PC-3 (cell line): ENCODE measurements at regions not wholly inside any gene's neighbourhood (a gene's known extent, or its start where the extent isn't known, plus 50 kb on each side); places are given as distances from the start of the nearest gene placed in this dataset.
A peak's percentile ranks its signal among the peaks of the same experiment; 100 is the strongest.

ENCODE experiments used
- ATAC-seq: fragments of 200-7000 bp; cut with Tn5 transposase; 2 replicates; pipeline ENCODE4 v1.9.1; 2020; ENCODE audit warnings: mild to moderate bottlenecking, moderate library complexity
- BruUV-seq: library from RNA; stranded (reverse); fragments of 400-500 nt; replicated peaks from 2 replicates; lab custom pipeline; 2021; lab: Mats Ljungman, UMichigan
- CTCF ChIA-PET: fragments of 300-600 bp; sonication (Branson Sonifier 250); formaldehyde crosslinking; loops from one replicate; lab custom pipeline; 2022; ENCODE audit warnings: antibody characterized with exemption; lab: Charles Lee
- POLR2A ChIA-PET: fragments of 300-600 bp; sonication (Branson Sonifier 250); formaldehyde crosslinking; loops from one replicate; lab custom pipeline; 2022; ENCODE audit warnings: antibody characterized with exemption; ENCODE audit not compliant: unreplicated experiment; lab: Charles Lee
- DNase-seq: peaks from one replicate; pipeline ENCODE4 v3.0.0-alpha.2; 2015
- H2AFZ ChIP-seq: fragments of 300-600 bp; sonication (generic); 2 replicates; pipeline ENCODE4 v1.6.0; 2016; ENCODE audit warnings: antibody characterized with exemption, low read length
- H3F3A ChIP-seq: fragments of 300-600 bp; sonication (generic); one replicate; pipeline ENCODE4 v1.6.0; 2017; ENCODE audit warnings: antibody characterized with exemption, low read length, control low read depth, mild to moderate bottlenecking; ENCODE audit not compliant: unreplicated experiment
- H3K27ac ChIP-seq: fragments of 300-600 bp; sonication (generic); 2 replicates; pipeline ENCODE4 v1.5.1; 2016; ENCODE audit warnings: mild to moderate bottlenecking, low read length
- H3K27me3 ChIP-seq: fragments of 300-600 bp; sonication (generic); 2 replicates; pipeline ENCODE4 v1.6.1; 2016; ENCODE audit warnings: low read length, mixed read lengths
- H3K36me3 ChIP-seq: fragments of 300-600 bp; sonication (generic); 2 replicates; pipeline ENCODE4 v1.6.1; 2016; ENCODE audit warnings: low read depth, mixed run types, low read length, mixed read lengths
- H3K4me1 ChIP-seq: fragments of 300-600 bp; sonication (generic); 2 replicates; pipeline ENCODE4 v1.5.1; 2016; ENCODE audit warnings: low read length; ENCODE audit not compliant: insufficient read depth
- H3K4me2 ChIP-seq: fragments of 300-600 bp; sonication (generic); 2 replicates; pipeline ENCODE4 v1.6.0; 2016; ENCODE audit warnings: low read length
- H3K4me3 ChIP-seq: fragments of 300-600 bp; sonication (generic); 2 replicates; pipeline ENCODE4 v1.5.1; 2016; ENCODE audit warnings: mild to moderate bottlenecking, low read length, mixed read lengths
- H3K79me2 ChIP-seq: fragments of 300-600 bp; sonication (generic); 2 replicates; pipeline ENCODE4 v1.6.1; 2017; ENCODE audit warnings: low read length, mixed read lengths
- H3K9ac ChIP-seq: fragments of 300-600 bp; sonication (generic); 2 replicates; pipeline ENCODE4 v1.6.0; 2016; ENCODE audit warnings: mild to moderate bottlenecking, low read length
- H3K9me2 ChIP-seq: fragments of 300-600 bp; sonication (generic); replicated peaks from 2 replicates; pipeline ENCODE4 v1.6.1; 2016; ENCODE audit warnings: mixed run types, low read length, mixed read lengths
- H3K9me3 ChIP-seq: fragments of 300-600 bp; sonication (generic); 2 replicates; pipeline ENCODE4 v1.6.1; 2016; ENCODE audit warnings: low read length, mixed read lengths
- H4K20me1 ChIP-seq: fragments of 300-600 bp; sonication (generic); 2 replicates; pipeline ENCODE4 v1.6.1; 2016; ENCODE audit warnings: low read length, mixed read lengths
- EZH2 ChIP-seq: fragments of 300-600 bp; sonication (generic); IDR thresholded peaks from one replicate; pipeline ENCODE4 v1.6.1; 2017; ENCODE audit warnings: antibody characterized with exemption, mild to moderate bottlenecking, low read length; ENCODE audit not compliant: unreplicated experiment
- EZH2phosphoT487 ChIP-seq: fragments of 300-600 bp; sonication (generic); IDR thresholded peaks from 2 replicates; pipeline ENCODE4 v1.6.1; 2018; ENCODE audit warnings: mild to moderate bottlenecking, antibody characterized with exemption, low read length, borderline replicate concordance
- intact Hi-C: fragments of 100-400 bp; cut with micrococcal nuclease; formaldehyde crosslinking; loops from 2 replicates; pipeline ENCODE4 v1.9.0; 2023
- TF ChIP-seq, protein P1 (sequence below): fragments of 300-600 bp; sonication (generic); conservative IDR thresholded peaks from 2 replicates; pipeline ENCODE4 v1.5.1; 2017; ENCODE audit warnings: antibody characterized with exemption, low read depth, mild to moderate bottlenecking, low read length

DNA sequence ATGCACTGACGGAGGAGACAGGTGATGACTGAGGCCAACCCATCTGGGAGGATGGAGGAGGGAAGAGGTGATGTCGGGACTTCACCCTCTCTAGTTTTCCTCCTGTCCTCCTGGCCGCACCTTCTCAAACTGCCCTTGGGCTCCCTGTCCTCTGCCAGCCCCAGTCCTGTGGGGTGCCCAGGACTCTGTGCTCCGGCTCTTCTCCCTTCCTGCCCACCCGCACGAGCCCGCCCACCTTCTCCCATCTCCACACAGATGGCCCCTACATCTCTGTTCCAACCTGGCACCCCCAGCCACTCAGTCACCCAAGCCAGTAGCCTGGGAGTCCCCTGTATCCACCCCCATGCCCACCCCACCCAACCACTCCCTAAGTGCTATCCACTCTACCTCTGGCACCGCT is 206.7 kb upstream of the LINGO1 start:
- Histone ChIP-seq H3K79me2 (no peaks in the 10 kb centered on the region), H3K27me3 (peaks cover 17% of the 10 kb centered on the region), H3K9me2 (no peaks in the 10 kb centered on the region), H3F3A (no peaks in the 10 kb centered on the region), H2AFZ (no peak overlapping the region), H4K20me1 (no peaks in the 10 kb centered on the region), H3K27ac (no peak overlapping the region), H3K4me3 (no peak overlapping the region), H3K36me3 (no peaks in the 10 kb centered on the region), H3K4me1 (peaks cover 14% of the 10 kb centered on the region), H3K4me2 (no peak overlapping the region), H3K9ac (no peak overlapping the region), H3K9me3 (no peaks in the 10 kb centered on the region)
- ATAC-seq (no peak), DNase-seq (no peak)
- intact Hi-C loops = no loop called here
- no TSS peak for BruUV-seq
- no peak for TF ChIP-seq EZH2phosphoT487
- POLR2A ChIA-PET = no interaction called here
- CTCF ChIA-PET = no interaction called here

DNA sequence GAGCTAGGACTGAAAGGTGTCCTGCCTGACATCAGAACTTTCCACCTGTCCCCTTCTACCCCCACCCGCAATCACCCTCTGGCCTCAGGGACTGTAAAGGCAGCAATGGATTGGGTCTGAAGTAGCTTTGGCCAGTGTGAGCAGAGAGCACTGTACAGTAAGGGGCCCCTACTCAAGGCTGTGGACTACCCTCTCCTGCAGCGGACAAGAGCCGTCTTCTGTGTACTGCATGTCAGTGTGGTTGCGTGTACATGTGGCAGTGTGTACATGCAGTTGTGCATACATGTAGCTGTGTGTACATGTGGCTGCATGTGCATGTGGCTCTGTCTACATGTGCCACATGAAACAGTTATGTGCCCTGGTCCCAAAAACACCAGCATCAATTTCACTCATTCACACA is 205.9 kb upstream of the LINGO1 start:
- ChIA-PET POLR2A (no interaction called here), CTCF (no interaction called here)
- Histone ChIP-seq H3K9me3 (no peaks in the 10 kb centered on the region), H3K4me1 (peaks cover 14% of the 10 kb centered on the region), H3K27me3 (peaks cover 17% of the 10 kb centered on the region), H3K36me3 (no peaks in the 10 kb centered on the region), H3K9me2 (no peaks in the 10 kb centered on the region), H3K9ac (no peak overlapping the region), H3F3A (no peaks in the 10 kb centered on the region), H3K79me2 (no peaks in the 10 kb centered on the region), H2AFZ (no peak overlapping the region), H4K20me1 (no peaks in the 10 kb centered on the region), H3K4me3 (no peak overlapping the region), H3K4me2 (no peak overlapping the region), H3K27ac (no peak overlapping the region)
- no peak for DNase-seq
- intact Hi-C loops = no loop called here
- no TSS peak for BruUV-seq
- ATAC-seq = no peak
- TF ChIP-seq, protein P1, sequence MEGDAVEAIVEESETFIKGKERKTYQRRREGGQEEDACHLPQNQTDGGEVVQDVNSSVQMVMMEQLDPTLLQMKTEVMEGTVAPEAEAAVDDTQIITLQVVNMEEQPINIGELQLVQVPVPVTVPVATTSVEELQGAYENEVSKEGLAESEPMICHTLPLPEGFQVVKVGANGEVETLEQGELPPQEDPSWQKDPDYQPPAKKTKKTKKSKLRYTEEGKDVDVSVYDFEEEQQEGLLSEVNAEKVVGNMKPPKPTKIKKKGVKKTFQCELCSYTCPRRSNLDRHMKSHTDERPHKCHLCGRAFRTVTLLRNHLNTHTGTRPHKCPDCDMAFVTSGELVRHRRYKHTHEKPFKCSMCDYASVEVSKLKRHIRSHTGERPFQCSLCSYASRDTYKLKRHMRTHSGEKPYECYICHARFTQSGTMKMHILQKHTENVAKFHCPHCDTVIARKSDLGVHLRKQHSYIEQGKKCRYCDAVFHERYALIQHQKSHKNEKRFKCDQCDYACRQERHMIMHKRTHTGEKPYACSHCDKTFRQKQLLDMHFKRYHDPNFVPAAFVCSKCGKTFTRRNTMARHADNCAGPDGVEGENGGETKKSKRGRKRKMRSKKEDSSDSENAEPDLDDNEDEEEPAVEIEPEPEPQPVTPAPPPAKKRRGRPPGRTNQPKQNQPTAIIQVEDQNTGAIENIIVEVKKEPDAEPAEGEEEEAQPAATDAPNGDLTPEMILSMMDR = no peak
- TF ChIP-seq EZH2 (no peak), EZH2phosphoT487 (no peak)

DNA sequence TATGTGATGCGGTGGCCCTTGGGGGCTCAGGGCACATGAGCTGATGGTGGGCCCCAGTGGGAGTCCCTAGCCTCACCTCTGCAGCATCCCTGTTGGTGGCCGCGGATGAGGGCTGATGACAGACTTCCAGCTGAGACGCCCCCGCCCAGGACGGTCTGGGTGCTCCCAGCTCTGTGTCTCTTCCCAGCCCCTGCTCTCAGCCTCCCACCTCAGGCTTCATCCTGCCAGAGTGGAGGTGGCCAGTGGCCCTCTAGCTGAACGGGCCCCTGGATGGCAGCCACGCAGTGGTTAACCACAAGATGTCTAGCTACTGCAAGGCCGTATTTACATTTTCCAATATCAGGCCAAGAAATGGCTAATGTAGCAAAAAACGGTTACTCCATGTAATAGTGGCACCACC is 205.3 kb upstream of the LINGO1 start:
- Histone ChIP-seq H3K79me2 (no peaks in the 10 kb centered on the region), H4K20me1 (no peaks in the 10 kb centered on the region), H3F3A (no peaks in the 10 kb centered on the region), H3K27me3 (peaks cover 17% of the 10 kb centered on the region), H3K4me1 (peaks cover 14% of the 10 kb centered on the region), H3K9me3 (no peaks in the 10 kb centered on the region), H3K4me3 (no peak overlapping the region), H3K9ac (no peak overlapping the region), H3K9me2 (no peaks in the 10 kb centered on the region), H3K4me2 (no peak overlapping the region), H2AFZ (no peak overlapping the region), H3K27ac (no peak overlapping the region), H3K36me3 (no peaks in the 10 kb centered on the region)
- peak; percentile 33 for DNase-seq
- no peak for ATAC-seq
- no TSS peak for BruUV-seq
- CTCF ChIA-PET = no interaction called here
- intact Hi-C loops = no loop called here
- POLR2A ChIA-PET = no interaction called here
- TF ChIP-seq EZH2 (no peak), EZH2phosphoT487 (no peak)
- TF ChIP-seq, protein P1 = no peak
